Lower leg skin (tissue), 4 donors: ENCODE measurements at regions not wholly inside any gene's neighbourhood (a gene's known extent, or its start where the extent isn't known, plus 50 kb on each side); places are given as distances from the start of the nearest gene placed in this dataset.
"Not testable (repeated sequence)": the region's sequence is repeated elsewhere in the genome, so short reads cannot be mapped to it uniquely, and the experiment has no call there.

Source experiments
- DNase-seq, 2 donors: peaks; one replicate each; pipeline ENCODE4 v3.0.0-alpha.2; 2019; ENCODE audit warnings: low spot score in 2 of 2
- H3K4me3 ChIP-seq: fragments of 200-600 bp; sonication (generic); 2 replicates; pipeline ENCODE4 v1.5.1; 2017; ENCODE audit warnings: mild to moderate bottlenecking, low read depth; ENCODE audit not compliant: poor library complexity, severe bottlenecking
- POLR2A ChIP-seq, 2 donors: fragments of 450-650 bp; IDR thresholded peaks; one replicate each; pipeline ENCODE4 v1.6.1; 2016 to 2017; ENCODE audit warnings: antibody characterized with exemption in 2 of 2, mild to moderate bottlenecking in 1 of 2, moderate library complexity in 1 of 2
- WGBS, 2 donors: methylation state at CpG; one replicate each; pipeline ENCODE4 v1.1.5; 2018; 5-methylcytosine and 5-hydroxymethylcytosine counted together
- intact Hi-C: fragments of 100-400 bp; cut with DNase I; formaldehyde crosslinking; loops from one replicate; pipeline ENCODE4 v1.15.0; 2023; ENCODE audit warnings: low total_unique reads
- TF ChIP-seq, protein P1 (sequence below), 3 donors: fragments of 450-650 bp; IDR thresholded peaks; one replicate each; pipeline ENCODE4 v1.5.1; 2016; ENCODE audit warnings: antibody characterized with exemption in 3 of 3, mild to moderate bottlenecking in 3 of 3, moderate library complexity in 2 of 3

DNA sequence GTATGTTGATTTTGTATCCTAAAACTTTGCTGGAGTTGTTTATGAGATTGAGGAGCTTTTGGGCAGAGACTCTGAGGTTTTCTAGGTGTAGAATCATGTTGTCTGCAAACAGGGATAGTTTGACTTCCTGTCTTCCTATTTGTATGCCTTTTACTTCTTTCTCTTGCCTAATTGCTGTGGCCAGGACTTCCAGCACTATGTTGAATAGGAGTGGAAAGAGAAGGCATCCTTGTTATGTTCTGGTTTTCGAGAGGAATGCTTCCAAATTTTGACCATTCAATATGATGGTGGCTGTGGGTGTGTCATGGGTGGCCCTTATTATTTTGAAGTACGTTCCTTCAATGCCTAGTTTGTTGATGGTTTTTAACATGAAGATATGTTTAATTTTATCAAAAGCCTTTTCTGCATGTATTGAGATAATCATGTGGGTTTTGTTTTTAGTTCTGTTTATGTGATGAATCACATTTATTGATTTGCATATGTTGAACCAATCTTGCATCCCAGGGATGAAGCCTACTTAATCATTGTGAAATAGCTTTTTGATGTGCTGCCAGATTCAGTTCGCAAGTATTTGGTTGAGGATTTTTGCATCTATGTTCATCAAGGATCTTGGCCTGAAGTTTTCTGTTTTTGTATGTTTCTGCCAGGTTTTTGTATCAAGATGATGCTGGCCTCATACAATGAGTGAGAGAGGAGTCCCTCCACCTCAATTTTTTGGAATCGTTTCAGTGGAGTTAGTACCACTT, 188.1 kb downstream of the MINAR1 start:
- H3K4me3 ChIP-seq: no peak overlapping the region
- no peak for DNase-seq
- WGBS, 2 donors: 65 to 70% methylated on average over 4 of the region's 4 CpGs
- intact Hi-C loops: no loop called here
- TF ChIP-seq, protein P1, sequence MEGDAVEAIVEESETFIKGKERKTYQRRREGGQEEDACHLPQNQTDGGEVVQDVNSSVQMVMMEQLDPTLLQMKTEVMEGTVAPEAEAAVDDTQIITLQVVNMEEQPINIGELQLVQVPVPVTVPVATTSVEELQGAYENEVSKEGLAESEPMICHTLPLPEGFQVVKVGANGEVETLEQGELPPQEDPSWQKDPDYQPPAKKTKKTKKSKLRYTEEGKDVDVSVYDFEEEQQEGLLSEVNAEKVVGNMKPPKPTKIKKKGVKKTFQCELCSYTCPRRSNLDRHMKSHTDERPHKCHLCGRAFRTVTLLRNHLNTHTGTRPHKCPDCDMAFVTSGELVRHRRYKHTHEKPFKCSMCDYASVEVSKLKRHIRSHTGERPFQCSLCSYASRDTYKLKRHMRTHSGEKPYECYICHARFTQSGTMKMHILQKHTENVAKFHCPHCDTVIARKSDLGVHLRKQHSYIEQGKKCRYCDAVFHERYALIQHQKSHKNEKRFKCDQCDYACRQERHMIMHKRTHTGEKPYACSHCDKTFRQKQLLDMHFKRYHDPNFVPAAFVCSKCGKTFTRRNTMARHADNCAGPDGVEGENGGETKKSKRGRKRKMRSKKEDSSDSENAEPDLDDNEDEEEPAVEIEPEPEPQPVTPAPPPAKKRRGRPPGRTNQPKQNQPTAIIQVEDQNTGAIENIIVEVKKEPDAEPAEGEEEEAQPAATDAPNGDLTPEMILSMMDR (IDR thresholded peaks at IDR 0.05): no peak
- no peak for TF ChIP-seq POLR2A (IDR thresholded peaks at IDR 0.05)

DNA sequence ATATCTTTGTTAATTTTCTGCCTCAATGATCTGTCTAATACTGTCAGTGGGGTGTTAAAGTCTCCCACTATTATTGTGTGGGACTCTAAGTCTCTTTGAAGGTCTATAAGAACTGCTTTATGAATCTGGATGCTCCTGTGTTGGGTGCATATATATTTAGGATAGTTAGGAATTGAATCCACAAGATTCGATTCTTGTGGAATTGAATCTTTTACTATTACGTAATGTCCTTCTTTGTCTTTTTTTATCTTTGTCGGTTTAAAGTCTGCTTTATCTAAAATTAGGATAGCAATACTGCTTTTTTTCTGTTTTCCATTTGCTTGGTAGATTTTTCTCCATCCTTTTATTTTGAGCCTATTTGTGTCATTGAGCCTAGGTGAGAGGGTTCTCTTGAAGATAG, 189.7 kb downstream of the MINAR1 start:
- intact Hi-C loops, H3K4me3 ChIP-seq, DNase-seq: not testable (repeated sequence)
- 88 to 90% methylated on average over 3 of the region's 3 CpGs for whole genome bisulfite sequencing, 2 donors

DNA sequence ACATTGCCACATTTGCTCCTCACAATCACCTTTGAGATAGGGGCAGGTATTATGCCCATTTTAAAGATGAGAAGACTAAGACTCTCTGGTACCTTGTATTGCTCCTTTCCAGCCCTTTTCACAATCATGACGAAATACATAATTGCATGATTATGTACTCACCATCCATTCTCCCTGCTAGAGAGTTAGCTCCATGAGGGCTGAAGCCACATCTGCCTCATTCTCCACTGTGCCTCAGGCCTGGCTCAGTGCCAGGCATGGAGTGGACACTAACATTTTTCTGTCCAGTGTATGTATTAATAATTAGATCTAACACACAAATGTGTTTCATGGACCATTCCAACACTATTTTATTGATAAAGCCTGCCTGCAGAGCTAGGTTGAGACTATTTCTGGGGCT, 191.4 kb downstream of the MINAR1 start:
- intact Hi-C loops: no loop called here
- H3K4me3 ChIP-seq: no peak overlapping the region
- 80 to 84% methylated on average over 1 of the region's 1 CpG for WGBS, 2 donors
- no peak for DNase-seq
- TF ChIP-seq POLR2A (IDR thresholded peaks at IDR 0.05): no peak
- TF ChIP-seq, protein P1 (IDR thresholded peaks at IDR 0.05): no peak

DNA sequence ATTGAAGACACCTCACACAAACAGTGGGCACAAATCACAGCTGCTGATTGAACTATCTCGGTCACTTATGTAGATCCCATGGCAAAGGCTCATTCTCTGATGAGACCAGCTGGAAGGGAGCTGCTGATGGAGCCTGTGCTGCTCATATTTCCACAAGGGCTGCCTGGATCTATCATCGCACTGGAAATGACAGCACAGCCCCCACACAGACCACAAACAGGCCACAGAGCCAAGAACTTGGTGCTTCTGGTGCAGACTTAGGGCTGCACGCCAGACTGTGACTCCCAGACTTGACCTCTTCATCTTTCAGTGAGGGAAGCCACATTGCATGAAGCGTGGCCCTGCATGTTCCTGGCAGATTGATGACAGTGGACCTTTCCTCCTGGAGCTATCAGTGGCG, 197.6 kb downstream of the MINAR1 start:
- intact Hi-C loops: no loop called here
- H3K4me3 ChIP-seq: no peak overlapping the region
- TF ChIP-seq, protein P1 (IDR thresholded peaks at IDR 0.05): no peak
- TF ChIP-seq POLR2A (IDR thresholded peaks at IDR 0.05): no peak
- 70 to 78% methylated on average over 5 of the region's 5 CpGs for WGBS, 2 donors
- DNase-seq: no peak

DNA sequence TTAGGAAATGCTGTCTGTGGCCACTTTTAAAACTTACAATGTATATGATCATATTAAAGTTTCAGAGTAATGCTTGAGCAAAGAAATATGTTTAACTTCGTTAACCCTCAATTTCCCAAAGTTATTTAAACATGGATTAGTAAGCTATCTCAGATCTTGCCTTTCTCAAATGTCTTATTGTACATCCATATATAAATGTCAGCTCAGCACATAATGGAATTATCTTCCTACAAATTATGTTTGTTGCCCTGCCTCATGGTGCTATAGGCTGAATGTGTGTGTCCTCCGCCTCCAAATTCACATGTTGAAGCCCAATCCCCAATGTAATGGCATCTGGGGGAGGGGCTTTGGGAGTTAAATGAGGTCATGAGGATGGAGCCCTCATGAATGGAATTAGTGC, 200.3 kb downstream of the MINAR1 start:
- intact Hi-C loops: no loop called here
- no peak for TF ChIP-seq POLR2A (IDR thresholded peaks at IDR 0.05)
- TF ChIP-seq, protein P1 (IDR thresholded peaks at IDR 0.05): no peak
- 89 to 91% methylated on average over 2 of the region's 2 CpGs for WGBS, 2 donors

DNA sequence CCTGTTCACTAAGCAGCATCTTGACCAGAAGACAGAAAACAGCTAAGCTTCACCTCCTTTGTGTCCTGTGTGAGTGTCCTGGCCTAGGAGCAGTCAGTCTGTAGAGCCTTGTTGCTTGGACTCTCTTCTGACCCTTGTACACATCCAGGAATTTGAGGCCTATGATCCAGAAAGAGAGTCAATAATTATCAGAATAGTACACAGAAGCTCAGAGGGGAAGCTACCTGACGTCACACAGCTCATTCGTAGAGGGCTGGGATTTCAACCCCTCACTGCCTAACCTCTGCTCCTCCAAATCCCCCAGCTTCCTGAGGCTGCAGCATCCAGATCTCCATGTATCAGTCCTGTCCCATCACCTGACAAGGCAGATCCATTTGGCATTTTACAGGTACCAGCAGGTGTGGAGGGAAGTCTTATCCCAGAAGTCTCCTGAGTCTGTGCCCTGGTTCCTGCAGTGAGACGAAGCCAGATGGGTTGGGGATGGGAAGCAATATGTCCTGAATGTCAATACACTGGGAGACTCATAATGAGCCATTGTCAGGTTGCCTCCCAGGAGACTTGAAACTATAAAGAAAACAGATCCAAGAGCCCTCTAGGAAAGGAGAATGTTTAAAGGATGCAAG, 203.1 kb downstream of the MINAR1 start:
- 70 to 80% methylated on average over 3 of the region's 3 CpGs for WGBS, 2 donors
- no peak overlapping the region for H3K4me3 ChIP-seq
- no peak for TF ChIP-seq POLR2A (IDR thresholded peaks at IDR 0.05)
- TF ChIP-seq, protein P1 (IDR thresholded peaks at IDR 0.05): no peak
- intact Hi-C loops: no loop called here
- no peak for DNase-seq

More for the DNA sequence above, 200.3 kb downstream of the MINAR1 start:
- no peak for DNase-seq
- no peak overlapping the region for H3K4me3 ChIP-seq
